GM18508 (cell line): ENCODE measurements at regions not wholly inside any gene's neighbourhood (a gene's known extent, or its start where the extent isn't known, plus 50 kb on each side); places are given as distances from the start of the nearest gene placed in this dataset.
"Not testable (repeated sequence)": the region's sequence is repeated elsewhere in the genome, so short reads cannot be mapped to it uniquely, and the experiment has no call there.

Experiments used
- ATAC-seq: cut with Tn5 transposase; IDR thresholded peaks from one replicate; pipeline ENCODE4 v1.9.1; 2021; ENCODE audit warnings: moderate number of reproducible peaks; ENCODE audit not compliant: insufficient read depth, unreplicated experiment

DNA sequence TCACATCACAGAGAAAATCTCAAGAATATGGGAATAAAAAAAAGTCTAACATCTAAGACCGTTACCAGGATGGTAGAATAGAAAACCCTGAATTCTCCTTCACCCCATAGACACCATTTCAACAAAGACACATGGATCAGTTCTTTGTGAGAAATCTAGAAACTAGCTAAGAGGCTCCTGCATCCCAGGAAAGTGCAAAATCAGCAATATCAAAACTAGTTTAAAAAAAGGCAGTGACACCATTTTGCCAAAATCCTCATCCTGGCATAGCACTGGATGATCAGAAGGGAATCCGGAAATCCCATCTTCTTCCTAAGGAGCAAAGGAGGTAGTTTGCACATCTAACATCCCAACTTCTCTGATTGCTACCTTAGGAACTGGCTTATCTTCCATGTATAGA lies 88.9 kb upstream of the MAGEE2 start:
- ATAC-seq: no peak

DNA sequence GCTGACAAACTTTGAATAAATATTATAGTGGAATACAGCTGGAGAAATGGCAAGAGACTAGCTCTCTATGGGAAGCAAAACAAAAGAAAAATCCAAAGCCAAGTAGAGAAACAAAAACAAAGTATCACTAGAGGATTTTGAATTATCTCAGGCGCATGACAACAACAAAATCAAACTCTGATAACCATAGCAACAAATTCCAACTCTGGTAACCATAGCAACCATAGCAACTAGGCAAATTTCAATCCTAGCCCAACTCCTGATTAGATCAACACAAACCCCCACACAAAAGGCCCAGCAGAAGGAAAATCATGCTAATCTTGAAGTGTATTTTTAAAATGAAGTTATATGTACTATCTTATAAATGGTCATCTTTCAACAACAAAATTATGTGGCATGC lies 98.4 kb upstream of the MAGEE2 start:
- no peak for ATAC-seq

DNA sequence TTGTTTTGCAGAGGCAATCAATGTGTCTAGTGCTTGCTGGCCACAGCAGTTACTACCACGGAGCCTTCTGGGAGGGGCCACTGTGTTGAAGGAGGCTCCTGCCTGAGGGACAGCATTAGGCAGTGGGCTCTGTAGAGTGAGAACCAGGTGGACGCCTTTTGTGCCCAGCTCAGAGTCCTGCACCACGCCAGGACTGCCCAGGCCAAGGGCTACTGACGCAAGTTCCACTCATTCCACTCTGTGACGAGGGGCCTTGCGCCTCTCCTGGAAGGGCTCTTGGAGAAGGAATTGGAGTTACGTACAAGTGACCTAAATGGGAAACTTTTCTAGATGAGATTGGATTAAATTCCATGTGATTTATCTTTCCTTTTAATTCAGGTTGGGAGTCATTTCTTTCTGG lies 102.8 kb upstream of the MAGEE2 start:
- no peak for ATAC-seq

DNA sequence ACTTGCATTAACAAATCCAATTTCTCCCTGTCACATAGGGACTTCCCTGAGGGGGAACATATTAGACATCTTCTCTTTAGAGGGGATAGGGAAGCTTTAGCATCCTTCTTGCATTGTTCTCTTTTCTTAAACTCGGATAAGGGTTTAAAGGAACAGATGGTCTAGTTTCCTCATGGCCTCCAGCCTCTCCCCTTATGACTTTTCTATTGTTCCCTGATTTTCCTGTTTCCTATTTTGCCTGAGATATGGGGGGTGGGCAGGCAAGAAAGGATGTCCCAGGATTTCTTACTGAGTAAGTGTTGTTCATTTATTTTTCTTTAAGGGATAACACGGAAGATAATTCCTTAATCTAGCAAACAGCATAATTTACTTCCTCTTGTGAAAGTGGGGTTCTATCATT lies 107.7 kb upstream of the MAGEE2 start:
- ATAC-seq: no peak

DNA sequence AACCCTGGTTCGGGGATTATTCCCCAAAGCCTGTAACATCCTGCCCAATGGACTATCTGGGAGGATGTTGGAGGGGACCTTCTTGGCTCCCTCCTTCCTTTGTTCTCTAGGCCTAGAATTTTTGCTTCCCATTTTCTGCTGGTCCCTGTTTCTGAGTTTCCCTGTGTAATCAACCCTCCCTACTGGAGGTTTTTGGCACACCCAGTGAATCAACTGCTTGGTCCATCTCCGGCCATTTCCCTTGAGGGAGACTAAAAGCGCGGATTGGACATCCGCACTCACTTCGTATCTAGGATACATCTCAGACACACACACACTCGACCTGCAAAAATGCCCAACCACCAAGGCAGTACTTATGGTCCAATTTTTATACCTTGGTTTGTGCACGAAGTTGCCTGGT lies 108.2 kb upstream of the MAGEE2 start:
- ATAC-seq: no peak

DNA sequence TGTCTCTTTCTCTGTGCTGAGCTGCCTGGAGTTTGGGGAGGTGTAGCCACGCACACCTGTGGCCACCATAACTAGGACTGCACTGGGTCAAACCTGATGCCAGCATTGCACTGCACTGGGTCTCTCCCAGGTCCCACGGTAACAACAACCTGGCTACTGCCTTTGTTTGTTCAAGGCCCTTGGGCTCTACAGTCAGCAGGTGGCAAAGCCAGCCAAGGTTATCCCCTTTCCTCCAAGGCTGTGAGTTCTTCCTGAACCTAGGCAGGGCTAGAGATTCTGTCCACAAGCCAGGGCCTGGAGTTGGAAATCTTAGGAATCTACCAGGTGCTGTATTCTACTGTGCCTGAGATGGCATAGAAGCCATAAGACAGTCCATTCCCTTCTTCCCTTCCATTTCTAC lies 126.7 kb upstream of the MAGEE2 start:
- no peak for ATAC-seq

DNA sequence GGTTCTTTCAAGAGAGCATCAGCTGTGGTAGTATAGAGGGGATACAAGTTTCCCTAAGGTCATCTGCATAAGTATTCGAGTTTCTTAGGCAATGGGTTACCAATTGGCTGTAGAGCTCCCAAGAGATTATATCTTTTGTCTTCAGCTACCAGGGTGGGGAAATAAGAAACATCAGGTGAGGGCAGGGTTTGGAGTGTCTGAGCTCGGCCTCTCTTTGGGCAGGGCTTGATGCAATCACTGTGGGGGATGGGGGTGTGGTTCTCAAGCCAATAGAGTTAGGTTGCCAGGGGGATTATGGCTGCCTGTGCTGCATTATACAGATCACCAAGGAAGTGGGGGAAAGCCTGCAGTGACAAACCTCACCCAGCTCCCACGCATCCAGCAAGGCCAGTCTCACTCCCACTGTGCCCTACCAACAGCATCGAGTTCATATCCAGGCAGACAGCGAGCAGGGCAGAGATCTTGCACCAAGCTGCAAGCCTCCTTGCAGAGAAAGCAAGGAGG lies 172.1 kb upstream of the MAGEE2 start:
- no peak for ATAC-seq

DNA sequence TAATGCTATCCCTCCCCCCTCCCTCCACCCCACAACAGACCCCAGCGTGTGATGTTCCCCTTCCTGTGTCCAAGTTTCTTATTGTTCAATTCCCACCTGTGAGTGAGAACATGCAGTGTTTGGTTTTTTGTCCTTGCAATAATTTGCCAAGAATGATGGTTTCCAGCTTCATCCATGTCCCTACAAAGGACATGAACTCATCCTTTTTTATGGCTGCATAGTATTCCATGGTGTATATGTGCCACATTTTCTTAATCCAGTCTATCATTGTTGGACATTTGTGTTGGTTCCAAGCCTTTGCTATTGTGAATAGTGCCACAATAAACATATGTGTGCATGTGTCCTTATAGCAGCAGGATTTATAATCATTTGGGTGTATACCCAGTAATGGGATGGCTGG lies 176.3 kb upstream of the MAGEE2 start:
- not testable (repeated sequence) for ATAC-seq

DNA sequence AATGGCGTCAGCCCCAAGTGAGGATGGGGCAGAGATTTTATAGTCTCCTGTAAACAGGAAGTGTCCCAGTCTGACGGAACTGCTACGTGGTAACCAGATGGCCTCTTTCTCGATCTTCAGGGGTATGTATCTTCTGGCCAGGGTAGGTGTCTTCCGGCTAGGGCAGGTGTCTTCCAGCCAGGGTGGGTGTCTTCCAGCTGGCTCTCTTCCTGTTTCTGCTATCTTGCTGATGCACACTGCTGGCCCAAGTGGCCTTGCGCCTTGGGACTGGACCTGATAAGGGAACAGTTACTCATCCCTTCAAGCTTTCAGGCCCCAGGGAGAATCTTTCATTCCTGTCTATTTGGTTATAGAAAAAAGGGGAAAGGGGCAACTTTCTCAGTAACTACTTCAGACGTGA lies 178.7 kb upstream of the MAGEE2 start:
- ATAC-seq: no peak

DNA sequence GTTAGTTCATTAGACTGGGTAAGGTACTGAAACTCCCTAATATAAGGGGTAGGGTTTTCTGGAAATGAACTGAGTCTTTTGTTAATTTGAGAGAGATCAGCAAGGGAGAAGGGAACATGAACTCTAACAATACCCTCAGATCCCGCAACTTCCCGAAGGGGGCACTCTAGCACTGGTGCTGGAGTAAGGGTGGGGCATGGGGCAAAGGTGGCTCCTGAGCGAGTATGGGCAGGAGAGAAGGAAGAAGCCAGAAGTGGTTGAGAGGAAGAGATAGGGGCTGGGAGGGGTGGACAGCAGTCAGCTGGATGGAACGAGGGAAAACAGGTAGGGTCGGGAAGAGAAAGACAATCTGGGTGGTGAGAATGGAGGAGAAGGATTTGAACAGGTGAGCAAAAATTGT lies 183.2 kb upstream of the MAGEE2 start:
- ATAC-seq: no peak

DNA sequence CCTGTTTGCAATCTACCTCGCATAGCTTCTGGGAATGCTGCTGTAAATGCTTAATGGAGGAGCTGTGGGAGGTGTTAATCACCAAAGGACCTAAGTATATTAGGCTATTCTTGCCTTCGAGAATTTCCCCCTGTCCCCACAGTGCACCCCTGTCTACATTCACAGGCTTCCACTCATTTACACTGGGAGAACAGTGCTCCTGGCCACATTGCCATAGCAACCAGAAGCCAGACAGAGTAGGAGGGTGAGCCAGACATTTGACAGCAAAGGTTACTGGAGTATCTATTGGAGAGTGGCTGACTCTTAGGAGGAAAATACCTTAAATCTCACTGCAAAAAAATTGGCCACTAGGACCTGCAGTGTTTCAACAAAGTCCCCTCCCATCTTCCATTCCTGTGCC lies 185.9 kb upstream of the PBDC1 start:
- ATAC-seq: no peak

DNA sequence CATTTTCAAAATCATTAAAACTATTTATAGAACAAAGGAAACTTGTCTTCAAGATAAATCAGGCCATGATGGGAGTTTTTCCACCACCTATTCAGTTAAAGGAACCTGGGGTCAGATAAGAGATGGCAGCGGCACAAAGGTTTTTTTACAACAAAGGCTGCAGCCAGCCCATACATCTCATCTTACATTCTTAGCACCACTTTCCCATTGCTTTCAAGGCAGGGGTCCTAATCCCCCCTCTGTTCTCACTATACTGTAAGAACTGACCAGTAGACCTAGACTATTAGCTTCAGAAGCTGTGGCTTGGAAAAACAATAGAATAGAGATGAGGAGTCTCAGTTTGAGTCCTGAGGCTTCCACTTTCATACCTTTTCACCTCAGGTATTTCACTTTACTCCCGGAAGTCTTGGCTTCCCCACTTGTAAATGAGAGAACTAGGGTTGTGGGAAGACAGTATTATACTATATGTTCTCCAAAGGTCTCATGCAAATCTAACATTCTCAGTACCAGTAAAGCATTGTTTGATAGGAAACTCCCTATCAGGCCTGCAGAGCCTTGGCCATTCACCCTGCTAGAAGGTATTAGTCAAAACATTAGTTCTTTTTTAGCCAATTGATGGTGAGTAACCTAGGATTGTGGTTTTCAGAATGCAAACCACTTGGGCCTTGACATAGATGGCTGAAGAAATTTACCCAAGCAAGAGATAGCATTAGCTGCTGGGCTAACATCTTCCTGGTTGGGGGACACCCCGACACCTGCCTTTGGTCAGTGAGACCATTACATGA lies 182.9 kb upstream of the PBDC1 start:
- peak; percentile 75 for ATAC-seq

DNA sequence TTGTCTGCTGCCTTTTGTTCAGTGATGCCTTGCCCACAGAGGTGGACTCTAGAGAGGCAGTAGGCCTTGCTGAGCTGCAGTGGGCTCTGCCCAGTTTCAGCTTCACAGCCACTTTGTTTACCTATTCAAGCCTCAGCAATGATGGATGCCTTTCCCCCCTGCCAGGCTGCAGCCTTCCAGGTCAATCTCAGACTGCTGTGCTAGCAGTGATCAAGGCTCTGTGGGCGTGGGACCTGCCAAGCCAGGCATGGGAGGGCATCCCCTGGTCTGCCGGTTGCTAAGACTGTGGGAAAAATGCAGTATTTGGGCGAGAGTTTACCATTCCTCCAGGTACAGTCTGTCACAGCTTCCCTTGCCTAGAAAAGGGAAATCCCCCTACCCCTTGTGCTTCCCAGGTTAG lies 175.2 kb upstream of the PBDC1 start:
- ATAC-seq: no peak

DNA sequence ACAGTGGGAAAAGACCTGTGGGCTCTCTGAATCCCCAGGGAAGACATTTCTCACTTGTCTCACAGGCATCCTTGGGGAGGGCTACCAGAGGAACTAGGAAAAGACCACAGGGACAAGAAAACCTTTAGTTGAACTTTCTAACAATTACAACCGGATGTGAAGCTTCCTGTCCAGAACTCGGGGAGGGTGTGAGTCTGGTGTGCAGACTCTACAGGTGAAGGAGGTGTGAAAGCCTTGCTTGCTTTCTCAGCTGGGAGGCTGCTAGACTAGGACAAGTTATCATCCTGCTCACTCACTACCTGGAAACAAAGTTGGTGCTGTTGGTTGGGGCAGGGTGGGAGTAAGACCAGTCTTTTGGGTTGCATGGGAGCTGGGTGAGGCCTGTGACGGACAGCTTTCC lies 158.5 kb upstream of the PBDC1 start:
- no peak for ATAC-seq

DNA sequence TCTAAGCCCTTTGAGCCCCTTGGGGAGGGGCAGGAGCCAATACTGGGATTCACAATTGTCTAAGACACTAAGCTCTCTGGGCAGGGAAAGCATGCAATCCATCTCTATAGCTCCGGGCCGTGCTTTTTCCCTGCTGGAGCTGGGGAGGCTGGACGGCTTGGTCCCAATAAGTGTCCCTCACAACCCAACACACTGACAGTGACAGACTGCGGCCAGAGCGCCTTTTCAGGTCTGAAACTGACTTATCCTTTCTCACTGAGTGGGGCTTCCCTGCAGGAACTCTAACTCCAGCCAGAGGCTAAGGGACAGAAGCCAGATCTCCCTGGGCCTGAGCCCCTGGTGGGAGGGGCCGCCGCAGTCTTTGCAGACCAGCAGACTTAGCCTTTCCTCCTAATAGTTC lies 146.6 kb upstream of the PBDC1 start:
- no peak for ATAC-seq

DNA sequence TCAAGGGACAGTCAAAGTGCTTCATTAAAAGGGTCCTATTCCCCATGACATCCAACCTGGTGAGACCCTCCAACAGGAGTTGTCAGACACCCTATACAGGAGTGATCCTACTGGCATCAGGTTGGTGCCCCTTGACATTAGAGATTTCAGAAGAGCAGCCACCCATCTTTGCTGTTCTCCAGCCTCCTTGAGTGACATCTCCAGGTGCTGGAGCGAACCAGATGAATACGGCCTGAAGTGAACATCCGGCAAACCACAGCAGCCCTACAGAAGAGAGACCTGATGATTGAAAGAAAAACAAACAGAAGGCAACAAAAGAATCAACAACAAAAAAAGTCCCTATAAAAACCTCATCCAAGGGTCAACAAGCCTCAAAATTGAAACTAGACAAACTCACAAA lies 146.1 kb upstream of the PBDC1 start:
- no peak for ATAC-seq

DNA sequence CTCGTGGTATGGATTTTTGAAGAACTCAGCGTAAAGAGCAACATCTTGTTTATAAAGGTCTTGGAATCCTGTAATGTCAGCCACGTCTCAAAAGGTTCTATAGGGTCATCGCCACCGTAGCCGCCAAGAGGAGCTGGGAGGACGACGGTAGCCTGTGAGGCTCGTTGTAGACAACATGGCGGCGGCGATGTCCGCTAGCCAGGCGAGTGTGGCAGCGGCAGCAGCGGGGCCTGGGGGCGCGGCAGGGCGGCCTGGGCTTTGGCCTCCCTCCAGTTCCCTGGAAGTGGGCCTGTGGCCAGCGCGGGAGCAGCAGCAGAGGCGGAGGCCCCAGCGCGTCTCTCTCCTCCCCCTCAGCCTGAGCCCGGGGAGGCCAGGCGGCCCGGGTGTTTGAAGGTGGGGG lies 143.5 kb upstream of the PBDC1 start:
- ATAC-seq: no peak

DNA sequence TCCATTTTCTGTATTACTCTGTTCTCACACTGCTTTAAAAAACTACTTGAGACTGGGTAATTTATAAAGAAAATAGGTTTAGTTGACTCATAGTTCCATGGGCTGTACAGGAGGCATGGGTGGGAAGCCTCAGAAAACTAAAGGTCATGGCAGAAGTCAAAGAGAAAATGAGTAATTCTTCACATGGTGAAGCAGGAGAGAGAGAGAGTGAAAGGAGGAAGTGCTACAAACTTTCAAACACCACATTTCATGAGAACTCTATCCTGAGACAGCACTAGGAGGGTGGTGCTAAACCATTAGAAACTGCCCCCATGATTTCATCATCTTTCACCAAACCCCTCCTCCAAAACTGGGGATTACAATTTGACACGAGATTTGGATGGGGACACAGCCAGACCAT lies 108.0 kb upstream of the PBDC1 start:
- no peak for ATAC-seq

DNA sequence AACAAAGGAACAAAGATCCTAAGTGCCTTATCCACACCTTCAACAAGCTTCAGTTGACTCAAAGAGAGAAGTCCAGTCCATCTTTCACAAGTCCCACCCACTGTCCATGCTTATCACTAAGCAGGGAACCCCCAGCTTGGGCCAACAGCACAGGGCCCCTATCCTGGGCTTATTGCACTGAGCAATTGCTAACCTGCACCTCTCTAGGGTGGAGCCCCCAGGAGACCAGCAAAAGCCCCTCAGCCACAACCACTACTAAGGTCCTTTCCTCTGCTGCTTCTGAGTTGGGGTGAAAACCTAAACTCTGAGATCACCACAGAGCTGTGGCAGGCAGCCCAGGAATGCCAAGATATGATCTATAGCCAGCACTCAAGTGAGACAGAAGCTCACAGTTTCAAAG lies 96.7 kb upstream of the PBDC1 start:
- ATAC-seq: no peak

DNA sequence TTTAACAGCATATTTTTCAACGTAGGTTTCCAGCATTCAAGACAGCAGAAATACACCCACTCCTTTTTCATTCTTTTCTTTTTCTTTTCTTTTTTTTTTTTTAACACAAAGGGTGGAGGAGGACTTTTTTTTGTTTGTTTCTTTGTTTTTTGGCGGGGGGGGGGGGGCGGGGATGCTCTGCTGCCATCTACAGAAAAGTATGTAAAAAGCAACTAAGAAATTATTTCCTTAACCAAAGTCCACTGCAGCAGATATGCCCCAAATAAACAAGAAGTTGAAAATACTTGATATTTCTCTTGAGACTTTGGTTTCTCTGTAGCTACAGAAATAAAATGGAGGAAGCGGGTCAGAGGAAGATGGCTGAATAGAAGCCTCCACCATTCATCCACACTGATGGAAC lies 63.2 kb upstream of the PBDC1 start:
- ATAC-seq: no peak
